ENCODE measurements at regions not wholly inside any gene's neighbourhood (a gene's known extent, or its start where the extent isn't known, plus 50 kb on each side); places are given as distances from the start of the nearest gene placed in this dataset.

- Histone ChIP-seq H3K27ac (no peak overlapping the region), H3K9me3 (no peaks in the 10 kb centered on the region), H3K36me3 (no peaks in the 10 kb centered on the region), H3K27me3 (no peaks in the 10 kb centered on the region), H3K4me1 (no peaks in the 10 kb centered on the region), H3K4me3 (no peak overlapping the region)
- intact Hi-C loops (cut with DNase I), result no loop called here
- no peak for TF ChIP-seq POLR2A (IDR thresholded peaks at IDR 0.05)
- TF ChIP-seq, protein P1, sequence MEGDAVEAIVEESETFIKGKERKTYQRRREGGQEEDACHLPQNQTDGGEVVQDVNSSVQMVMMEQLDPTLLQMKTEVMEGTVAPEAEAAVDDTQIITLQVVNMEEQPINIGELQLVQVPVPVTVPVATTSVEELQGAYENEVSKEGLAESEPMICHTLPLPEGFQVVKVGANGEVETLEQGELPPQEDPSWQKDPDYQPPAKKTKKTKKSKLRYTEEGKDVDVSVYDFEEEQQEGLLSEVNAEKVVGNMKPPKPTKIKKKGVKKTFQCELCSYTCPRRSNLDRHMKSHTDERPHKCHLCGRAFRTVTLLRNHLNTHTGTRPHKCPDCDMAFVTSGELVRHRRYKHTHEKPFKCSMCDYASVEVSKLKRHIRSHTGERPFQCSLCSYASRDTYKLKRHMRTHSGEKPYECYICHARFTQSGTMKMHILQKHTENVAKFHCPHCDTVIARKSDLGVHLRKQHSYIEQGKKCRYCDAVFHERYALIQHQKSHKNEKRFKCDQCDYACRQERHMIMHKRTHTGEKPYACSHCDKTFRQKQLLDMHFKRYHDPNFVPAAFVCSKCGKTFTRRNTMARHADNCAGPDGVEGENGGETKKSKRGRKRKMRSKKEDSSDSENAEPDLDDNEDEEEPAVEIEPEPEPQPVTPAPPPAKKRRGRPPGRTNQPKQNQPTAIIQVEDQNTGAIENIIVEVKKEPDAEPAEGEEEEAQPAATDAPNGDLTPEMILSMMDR (IDR thresholded peaks at IDR 0.05), result no peak
- WGBS, 2 donors, result 51 to 58% methylated on average over 4 of the region's 4 CpGs
- DNase-seq, result no peak
Measured at GRCh38 chr2:107374249-107374648, 452.4 kb upstream of the RGPD4 start.

- Histone ChIP-seq H3K36me3 (no peaks in the 10 kb centered on the region), H3K4me3 (no peak overlapping the region), H3K27ac (no peak overlapping the region), H3K4me1 (peaks cover 0 to 11% (median 0%) of the 10 kb centered on the region in 3 donors), H3K27me3 (no peaks in the 10 kb centered on the region), H3K9me3 (no peaks in the 10 kb centered on the region)
- 27 to 58% methylated on average over 3 to 4 of the region's 4 CpGs for WGBS, 2 donors
- no peak for TF ChIP-seq POLR2A (IDR thresholded peaks at IDR 0.05)
- TF ChIP-seq, protein P1 (IDR thresholded peaks at IDR 0.05), result no peak
- DNase-seq, result no peak
- intact Hi-C loops (cut with DNase I), result no loop called here
Measured at GRCh38 chr2:107376909-107377308, 449.8 kb upstream of the RGPD4 start.

- H3K9me3 ChIP-seq, result no peaks in the 10 kb centered on the region
- peak overlapping the region in 1 of 4 donors; percentile 4 for H3K27ac ChIP-seq
- WGBS, 2 donors, result 38 to 46% methylated on average over 2 of the region's 2 CpGs
- DNase-seq, result no peak
- peaks cover 0 to 12% (median 0%) of the 10 kb centered on the region in 3 donors for H3K4me1 ChIP-seq
- TF ChIP-seq, protein P1 (IDR thresholded peaks at IDR 0.05), result peak in 2 of 6 experiments; percentile 30 to 44
- no peak for TF ChIP-seq POLR2A (IDR thresholded peaks at IDR 0.05)
- H3K27me3 ChIP-seq, result no peaks in the 10 kb centered on the region
- intact Hi-C loops (cut with DNase I), result no loop called here
- no peak overlapping the region for H3K4me3 ChIP-seq
- H3K36me3 ChIP-seq, result no peaks in the 10 kb centered on the region
Measured at GRCh38 chr2:107380912-107381311, 445.8 kb upstream of the RGPD4 start.

- H3K9me3 ChIP-seq, result no peaks in the 10 kb centered on the region
- no peak for TF ChIP-seq POLR2A (IDR thresholded peaks at IDR 0.05)
- TF ChIP-seq, protein P1 (IDR thresholded peaks at IDR 0.05), result no peak
- no peaks in the 10 kb centered on the region for H3K36me3 ChIP-seq
- no peak overlapping the region for H3K27ac ChIP-seq
- no peak for DNase-seq
- H3K4me3 ChIP-seq, result no peak overlapping the region
- 75 to 78% methylated on average over 4 of the region's 4 CpGs for WGBS, 2 donors
- H3K4me1 ChIP-seq, result peaks cover 0 to 12% (median 0%) of the 10 kb centered on the region in 3 donors
- H3K27me3 ChIP-seq, result no peaks in the 10 kb centered on the region
- intact Hi-C loops (cut with DNase I), result no loop called here
Measured at GRCh38 chr2:107383691-107384090, 443.0 kb upstream of the RGPD4 start.

- H3K4me1 ChIP-seq, result peaks cover 0 to 12% (median 0%) of the 10 kb centered on the region in 3 donors
- H3K27me3 ChIP-seq, result no peaks in the 10 kb centered on the region
- no peaks in the 10 kb centered on the region for H3K36me3 ChIP-seq
- 75 to 85% methylated on average over 2 of the region's 2 CpGs for WGBS, 2 donors
- no peak for TF ChIP-seq POLR2A (IDR thresholded peaks at IDR 0.05)
- TF ChIP-seq, protein P1 (IDR thresholded peaks at IDR 0.05), result no peak
- H3K27ac ChIP-seq, result no peak overlapping the region
- intact Hi-C loops (cut with DNase I), result no loop called here
- H3K9me3 ChIP-seq, result no peaks in the 10 kb centered on the region
- DNase-seq, result no peak
- no peak overlapping the region for H3K4me3 ChIP-seq
Measured at GRCh38 chr2:107384422-107384821, 442.3 kb upstream of the RGPD4 start.

All from esophagus squamous epithelium (tissue), 5 donors.